GM21381 (cell line): ENCODE measurements at regions not wholly inside any gene's neighbourhood (a gene's known extent, or its start where the extent isn't known, plus 50 kb on each side); places are given as distances from the start of the nearest gene placed in this dataset.
"Not testable (repeated sequence)": the region's sequence is repeated elsewhere in the genome, so short reads cannot be mapped to it uniquely, and the experiment has no call there.

Source experiments
- ATAC-seq: cut with Tn5 transposase; IDR thresholded peaks from one replicate; pipeline ENCODE4 v1.9.1; 2021; ENCODE audit warnings: mild to moderate bottlenecking, moderate library complexity; ENCODE audit not compliant: unreplicated experiment

DNA sequence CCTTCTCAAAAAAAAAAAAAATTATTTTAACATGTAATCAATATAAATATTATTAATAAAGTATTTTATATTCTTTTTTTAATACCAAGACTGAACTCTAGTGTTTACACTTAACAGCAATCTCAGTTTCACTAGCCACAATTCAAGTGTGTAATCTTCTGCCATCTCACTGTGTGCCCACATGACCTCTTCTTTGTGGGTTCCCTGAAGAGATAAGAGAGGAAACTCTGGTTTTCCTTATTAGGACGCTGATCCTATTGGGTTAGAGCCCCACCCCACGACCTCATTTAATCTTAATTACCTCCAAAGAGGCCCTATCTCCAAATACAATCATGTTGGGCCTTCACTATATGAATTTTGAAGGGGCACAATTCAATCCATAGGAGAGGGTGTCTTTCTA is 177.6 kb downstream of the STK31 start:
- ATAC-seq = no peak

- no peak for ATAC-seq
These were observed 178.9 kb downstream of the STK31 start for GRCh38 chr7:23888958-23889357.

GRCh38 chr7:23889566-23889965 is 179.5 kb downstream of the STK31 start:
- no peak for ATAC-seq

DNA sequence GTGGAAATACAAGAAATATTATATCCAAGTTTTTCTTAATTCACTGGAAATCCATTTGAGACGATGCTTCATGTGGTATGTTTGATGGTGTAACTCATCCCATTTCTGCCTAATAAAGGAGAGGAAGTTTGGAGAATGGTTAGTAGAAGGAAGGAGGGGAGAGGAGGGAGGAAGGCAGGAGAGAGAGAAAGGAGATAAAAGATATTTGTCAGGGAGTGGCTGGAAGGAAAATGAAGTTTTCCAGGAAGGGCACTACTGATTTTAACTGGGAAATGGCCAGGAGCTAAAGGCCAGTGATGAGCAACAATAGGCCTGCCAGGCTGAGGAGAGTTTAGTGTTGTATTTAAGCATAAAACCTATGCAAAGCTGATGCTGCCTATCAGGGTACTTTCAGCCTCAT is 182.0 kb downstream of the STK31 start:
- no peak for ATAC-seq

DNA sequence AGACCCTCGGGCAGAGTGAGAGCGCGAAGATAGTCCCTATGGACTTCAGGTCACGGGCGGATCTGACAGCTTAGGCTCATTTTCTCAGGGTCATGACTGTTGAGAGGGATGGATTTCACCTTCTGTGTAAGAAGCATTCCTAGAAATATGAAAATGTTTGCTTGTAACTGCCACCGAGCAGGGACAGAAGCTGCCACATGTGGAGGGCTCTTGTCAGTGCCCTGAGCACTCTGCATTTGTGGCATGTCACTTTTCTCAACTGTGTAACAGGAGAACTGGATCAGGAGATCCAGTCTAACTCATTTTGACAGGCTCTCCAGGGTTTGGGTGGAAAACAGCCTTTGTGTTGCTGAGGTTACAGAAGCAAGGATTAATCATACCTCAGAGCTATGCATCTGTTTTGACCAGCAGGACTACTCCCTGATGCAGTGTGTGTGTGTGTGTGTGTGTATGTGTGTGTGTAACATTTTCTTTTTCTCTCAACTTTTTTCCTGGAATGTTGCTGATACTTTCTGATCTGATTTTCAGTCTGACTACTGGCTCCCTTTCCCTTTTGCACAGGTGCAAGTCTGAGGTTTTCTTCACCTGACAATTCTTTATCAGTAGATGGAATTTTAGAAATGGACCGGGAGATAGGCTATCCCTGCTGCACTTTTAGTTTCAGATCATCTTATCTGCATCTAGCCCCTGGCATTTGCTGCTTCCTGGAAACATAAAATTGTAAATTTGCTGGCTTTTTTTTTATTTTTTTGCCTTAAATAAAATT is 183.3 kb downstream of the STK31 start:
- no peak for ATAC-seq

- ATAC-seq = no peak
These were observed 184.2 kb downstream of the STK31 start for GRCh38 chr7:23893942-23894891.

DNA sequence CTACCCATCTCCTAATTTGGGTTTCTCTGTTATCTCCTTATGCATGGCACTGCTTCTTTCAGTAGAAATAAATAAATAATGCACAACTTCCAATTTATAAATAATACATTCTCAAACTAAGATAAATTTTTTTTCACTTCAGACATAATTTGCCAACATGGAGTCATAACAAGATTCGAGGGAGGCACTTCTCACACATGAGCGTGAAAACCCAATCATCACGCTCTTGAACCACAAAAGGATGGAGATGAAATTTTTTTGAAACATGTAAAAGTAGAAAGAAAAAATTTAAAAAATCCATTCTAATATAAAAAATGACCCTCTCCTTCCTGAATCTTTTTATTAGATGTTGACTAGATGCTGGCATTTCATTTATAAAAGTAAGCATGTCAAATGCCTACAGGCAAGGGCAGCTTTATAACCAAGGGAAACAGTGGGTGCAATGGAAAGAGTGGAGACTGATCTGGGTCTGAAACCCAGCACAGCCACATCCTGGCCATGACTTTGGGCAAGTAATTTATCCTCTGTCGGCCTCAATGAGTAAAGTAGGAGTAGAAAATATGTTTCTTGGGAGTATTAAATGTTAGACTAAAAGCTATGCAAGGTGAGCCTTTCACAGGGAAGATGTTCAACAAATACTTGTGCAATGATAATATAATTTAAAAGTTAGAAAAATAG is 185.0 kb downstream of the STK31 start:
- no peak for ATAC-seq

GRCh38 chr7:23895666-23896096 is 185.7 kb downstream of the STK31 start:
- ATAC-seq = no peak

DNA sequence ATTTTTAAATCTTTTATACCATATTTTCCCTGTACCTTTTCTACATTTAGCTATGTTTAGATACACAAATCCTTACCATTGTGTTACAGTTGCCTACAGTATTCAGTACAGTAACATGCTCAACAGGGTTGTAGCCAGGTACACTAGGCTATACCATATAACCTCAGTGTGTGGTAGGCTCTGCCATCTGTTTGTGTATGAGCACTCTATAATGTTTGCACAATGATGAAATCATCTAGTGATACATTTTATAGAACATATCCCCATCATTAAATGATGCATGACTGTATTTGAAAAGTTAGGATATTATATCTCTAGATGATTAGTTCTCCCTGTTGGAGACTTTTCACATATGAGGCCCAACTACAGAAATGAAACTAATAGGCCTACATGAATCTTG is 188.6 kb downstream of the STK31 start:
- ATAC-seq = no peak

DNA sequence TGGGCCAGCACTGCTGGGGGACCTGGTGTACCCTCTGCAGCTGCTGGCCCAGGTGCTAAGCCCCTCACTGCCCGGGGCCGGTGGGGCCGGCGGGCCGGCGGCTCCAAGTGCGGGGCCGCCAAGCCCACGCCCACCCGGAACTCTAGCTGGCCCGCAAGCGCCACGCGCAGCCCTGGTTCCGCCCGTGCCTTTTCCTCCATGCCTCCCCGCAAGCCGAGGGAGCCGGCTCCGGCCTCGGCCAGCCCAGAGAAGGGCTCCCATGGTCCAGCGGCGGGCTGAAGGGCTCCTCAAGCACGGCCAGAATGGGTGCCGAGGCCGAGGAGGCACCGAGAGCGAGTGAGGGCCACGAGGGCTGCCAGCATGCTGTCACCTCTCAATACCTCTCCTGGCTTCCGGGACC is 194.9 kb downstream of the STK31 start:
- not testable (repeated sequence) for ATAC-seq

DNA sequence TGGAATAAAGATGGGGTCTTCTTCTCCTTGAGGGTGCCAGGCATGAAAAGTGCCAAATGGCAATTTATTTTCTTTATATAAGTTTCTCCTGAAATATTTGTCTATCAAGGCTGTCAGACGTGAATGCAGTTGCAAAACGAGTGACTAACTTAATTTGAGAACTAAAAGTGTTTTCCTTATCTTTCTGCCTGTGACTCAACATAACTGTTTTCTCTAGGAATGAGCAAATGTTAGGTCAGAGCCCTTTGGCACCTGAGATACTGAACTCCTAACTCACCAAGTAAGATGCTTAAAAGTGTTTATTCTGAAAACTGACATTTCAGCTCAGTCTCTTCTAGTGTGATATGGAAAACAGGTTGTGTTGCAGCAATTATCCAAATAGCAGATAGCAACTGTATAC is 197.0 kb downstream of the STK31 start:
- ATAC-seq = no peak

DNA sequence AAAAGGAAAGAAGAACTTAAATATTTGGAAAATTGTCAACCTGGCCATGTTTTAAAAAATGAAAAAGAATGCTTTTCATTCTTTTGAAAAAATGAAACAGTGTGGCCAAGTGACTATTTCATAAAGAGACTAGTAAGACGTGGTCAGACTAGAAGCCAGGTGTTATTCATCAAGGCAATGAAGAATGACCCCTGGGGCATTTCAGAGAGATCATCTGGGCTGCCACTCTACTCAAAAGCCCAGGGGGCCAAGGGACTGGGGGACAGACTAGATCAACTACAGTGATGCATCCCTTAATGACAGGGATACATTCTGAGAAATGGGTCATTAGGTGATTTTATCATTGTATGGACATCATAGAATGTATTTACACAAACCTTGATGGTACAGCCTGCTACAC is 199.4 kb downstream of the STK31 start:
- ATAC-seq = no peak

- ATAC-seq = no peak
These were observed 202.0 kb downstream of the STK31 start for GRCh38 chr7:23912065-23912464.

DNA sequence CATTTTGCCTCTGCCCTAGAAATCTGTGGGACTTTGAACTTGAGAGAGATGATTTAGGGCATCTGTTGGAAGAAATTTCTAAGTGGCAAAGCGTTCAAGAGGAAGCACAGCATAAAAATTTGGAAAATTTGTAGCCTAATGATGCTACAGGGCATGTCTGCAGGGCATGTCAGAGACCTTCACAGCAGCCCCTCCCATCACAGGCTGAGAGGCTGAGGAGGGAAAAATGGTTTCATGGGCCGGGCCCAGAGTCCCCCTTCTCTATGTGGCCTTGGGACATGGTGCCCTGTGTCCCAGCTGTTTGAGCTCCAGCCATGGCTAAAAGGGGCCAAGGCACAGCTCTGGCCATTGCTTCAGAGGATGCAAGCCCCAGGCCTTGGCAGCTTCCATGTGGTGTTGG is 203.0 kb downstream of the STK31 start:
- no peak for ATAC-seq

DNA sequence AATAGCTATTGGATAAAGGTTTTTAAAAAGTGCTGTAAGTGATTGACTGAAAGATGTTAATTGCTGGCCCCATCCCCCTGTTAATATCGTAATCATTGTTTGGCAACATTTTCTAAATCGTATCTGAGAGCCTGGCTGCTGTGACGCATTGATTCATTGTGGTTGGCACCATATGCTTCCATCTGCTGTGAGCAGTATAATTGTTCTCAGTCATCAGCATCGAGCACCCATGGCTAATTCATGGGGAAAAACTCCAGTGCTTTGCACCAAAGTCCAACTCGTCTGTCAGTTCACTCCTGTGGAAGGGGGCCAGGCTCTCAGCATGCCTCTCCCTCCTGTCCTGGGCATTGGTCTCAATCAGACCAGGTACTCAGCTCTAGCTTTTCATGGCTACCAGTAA is 205.2 kb downstream of the STK31 start:
- ATAC-seq = no peak

GRCh38 chr7:23918286-23918685 is 208.3 kb downstream of the STK31 start:
- ATAC-seq = no peak

DNA sequence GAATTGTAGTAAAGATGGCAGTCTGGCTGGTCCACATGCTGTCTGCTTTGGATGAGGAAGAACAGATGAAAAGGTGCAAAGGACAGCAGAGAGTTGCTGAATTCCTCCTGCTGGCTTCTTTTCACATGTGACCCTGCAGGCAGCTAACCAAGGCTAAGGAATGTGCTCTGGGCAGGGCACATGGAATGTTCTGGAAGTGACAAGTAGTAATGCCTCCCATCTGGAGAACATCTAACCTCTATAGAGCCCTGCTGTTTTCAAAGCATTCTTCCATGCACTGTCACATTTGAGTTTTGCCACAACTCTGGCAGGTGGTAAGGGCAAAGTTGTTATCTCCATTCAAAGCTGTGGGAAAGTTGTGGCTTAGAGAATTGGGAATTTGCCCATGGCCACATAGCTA is 208.8 kb downstream of the STK31 start:
- ATAC-seq = no peak

- no peak for ATAC-seq
These were observed 215.1 kb downstream of the STK31 start for GRCh38 chr7:23925088-23925487.

DNA sequence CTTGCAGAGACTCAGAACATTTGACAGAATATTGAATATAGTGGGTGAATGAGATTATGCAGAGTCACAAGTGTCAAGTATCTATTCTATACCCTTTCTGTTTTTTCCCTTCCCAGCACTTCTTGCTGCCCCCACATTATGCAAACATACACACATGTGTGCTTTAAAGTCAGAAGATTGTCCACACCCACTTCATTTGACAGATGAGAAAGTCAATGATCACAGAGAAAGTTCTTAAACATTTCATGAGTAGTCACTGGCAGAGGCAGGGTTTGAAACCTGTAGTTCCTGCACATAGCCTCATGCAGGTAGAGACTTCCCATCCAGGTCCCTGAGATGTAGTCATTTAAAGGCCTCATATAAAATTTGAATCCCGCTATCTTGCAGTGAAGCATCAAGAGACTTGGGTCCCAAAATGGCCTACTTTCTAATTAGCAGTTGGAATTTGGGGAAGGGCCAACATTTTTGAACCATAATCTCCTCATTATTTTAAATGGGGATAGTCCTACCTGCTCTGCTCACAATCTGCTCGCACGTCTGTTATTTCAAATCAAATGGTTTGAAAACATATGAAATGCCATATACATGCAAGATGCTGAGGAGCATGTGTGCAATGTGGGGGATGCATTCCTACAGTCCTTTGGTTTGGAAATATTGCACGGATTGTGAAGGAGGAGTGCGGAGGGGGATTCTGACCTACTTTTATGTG is 217.8 kb downstream of the STK31 start:
- no peak for ATAC-seq

- no peak for ATAC-seq
These were observed 218.4 kb downstream of the STK31 start for GRCh38 chr7:23928418-23928775.

- no peak for ATAC-seq
These were observed 220.3 kb downstream of the STK31 start for GRCh38 chr7:23930312-23930711.
